Midbrain (tissue), 1 donor: ENCODE measurements at regions not wholly inside any gene's neighbourhood (a gene's known extent, or its start where the extent isn't known, plus 50 kb on each side); places are given as distances from the start of the nearest gene placed in this dataset.
"Not testable (repeated sequence)": the region's sequence is repeated elsewhere in the genome, so short reads cannot be mapped to it uniquely, and the experiment has no call there.

ENCODE experiments used
- DNase-seq: peaks from one replicate; lab custom pipeline; 2025; lab: John Stamatoyannopoulos, UW

DNA sequence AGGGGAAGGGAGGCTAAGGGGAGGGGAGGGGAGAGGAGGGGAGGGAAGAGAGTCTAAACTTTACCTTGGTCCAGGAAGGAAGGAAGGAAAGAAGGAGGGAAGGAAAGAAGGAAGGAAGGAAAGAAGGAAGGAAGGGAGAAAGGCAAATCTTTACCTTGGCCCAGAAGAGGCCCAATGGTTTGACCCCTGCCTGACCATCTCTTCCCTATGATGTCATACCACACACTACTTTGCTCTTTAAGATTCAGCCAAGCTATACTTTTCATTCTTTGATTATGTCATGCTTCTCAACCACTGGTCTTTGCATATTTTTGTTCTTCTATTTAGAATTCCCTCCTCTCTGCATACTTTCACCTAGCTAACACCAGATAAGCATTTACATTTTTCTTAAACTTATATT lies 1077.5 kb downstream of the PCDH9 start:
- DNase-seq = no peak

DNA sequence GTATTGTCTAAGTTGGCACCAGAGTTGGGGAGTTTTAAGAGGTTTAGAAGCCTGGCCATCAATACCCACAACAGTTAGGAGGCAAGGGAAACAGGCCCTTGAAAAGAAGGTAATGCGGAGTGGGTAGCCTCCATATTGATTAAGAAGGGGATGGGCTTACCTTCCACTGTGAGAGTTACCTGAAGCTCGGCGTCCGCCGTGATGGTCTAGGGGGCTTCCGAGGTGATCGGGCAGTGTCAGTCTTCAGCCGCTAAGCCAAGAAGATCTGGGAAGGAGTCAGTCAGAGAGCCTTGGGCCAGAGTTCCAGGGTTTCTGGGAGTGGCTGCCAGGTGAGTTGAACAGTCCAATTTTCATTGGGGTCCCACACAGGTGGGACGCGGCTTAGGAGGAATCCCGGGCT lies 1085.8 kb downstream of the PCDH9 start:
- not testable (repeated sequence) for DNase-seq

DNA sequence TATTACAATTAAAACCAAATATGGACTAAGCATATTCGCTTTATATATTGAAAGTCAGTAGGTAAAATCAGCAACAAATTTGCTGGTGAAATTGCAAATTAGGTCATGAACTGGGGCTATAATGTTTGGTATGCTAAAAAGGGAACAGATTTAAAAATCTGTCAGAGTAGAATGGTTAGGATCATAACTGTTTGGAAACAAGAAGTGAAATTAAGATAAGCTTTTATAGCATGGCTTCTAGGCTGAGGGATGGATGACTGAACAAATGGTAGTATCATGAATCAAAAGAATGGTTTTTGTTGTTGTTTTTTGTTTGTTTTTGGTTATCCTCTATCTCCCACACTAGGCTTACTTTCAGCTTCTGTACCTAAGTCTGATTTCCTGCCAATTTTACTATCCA lies 1090.4 kb downstream of the PCDH9 start:
- DNase-seq = no peak

DNA sequence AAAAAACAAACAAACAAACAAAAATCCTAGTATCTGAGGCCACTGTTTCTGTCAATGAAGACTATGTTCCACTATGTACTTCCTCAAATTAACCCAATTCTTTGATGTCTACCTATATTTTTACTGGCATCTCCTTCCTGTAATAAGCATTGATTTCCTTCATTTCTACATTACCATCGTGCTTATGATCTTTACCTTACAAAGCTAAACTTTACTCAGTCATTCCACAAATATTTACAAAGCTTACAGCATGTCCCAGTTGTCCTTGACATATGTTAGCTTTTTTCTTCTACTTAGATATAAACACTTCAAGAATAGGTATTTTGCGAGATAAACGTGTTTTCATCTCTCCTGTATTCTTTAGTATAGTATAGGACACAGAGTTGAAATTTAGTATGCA lies 1090.9 kb downstream of the PCDH9 start:
- no peak for DNase-seq

DNA sequence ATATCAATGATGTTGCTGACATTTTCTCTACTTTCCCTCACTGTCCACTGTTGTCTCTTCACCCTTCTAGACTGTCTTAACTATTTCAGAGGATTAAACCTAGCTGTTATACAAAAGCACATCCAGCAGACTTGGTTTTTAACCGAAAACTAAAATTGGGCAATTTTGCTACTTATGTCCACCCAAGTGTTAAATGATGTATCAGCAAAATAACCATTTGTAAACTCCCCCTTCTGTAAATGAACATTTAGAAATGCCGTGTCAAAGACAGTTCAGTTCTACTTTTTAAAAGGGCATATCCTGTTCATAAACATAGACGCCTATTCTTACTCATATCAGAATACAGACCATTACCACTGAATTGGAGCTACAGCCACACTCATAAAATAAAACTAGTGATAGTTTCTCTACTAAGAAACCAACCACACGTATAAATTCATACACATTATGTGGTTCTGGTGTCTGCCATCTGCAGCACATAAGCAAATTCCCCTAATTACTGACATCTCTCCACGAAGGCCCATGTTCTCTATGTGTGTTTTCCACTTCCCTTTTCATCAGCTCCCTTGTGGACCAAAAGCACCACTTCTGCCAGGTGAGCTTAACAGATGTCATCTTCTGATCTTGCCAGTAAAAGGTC lies 1091.8 kb downstream of the PCDH9 start:
- no peak for DNase-seq

DNA sequence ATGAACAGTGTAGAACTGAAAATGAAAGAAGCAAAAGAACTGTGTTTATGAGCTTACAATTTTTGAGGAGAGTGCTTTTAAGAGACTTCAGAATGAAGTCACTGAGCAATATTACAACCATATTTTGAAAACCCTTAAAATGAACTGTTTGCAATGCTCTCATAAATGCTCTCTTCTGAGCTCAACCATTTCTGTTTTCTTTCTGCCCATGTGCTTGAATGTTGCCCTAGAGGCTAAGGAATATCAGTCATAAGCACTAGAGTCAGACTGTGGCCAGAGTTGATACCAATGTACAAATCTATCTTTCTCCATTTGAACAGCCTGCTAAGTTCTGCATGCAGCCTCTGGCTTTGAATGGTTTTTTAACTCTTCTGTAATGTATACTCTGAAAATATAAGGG lies 1092.8 kb downstream of the PCDH9 start:
- DNase-seq = no peak

DNA sequence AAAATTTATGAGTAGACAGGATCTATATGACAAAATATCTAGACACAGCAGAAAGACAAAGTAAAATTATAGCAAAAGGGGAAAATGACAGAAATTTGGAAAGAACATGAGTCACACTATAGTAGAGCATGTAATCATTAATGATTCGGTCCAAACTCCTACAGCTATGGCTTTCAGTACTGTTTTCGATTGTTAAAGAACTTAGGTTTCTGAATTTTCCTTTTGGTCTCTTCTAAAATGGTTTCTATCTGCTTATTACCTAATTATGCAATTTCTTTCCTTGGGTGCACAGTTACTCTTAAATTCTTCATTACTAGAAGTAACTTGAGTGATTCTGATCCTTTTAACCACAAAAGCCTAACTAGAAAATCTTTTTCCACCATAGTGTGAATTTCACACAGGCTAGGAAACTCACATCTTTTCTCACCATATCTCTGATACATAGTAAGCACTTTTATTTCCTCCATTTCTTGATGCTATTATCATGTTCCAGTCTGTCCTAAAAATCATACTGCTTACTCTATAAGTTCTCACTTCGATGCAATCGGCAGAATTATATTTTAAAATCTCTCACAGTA lies 1101.4 kb downstream of the PCDH9 start:
- DNase-seq = no peak

DNA sequence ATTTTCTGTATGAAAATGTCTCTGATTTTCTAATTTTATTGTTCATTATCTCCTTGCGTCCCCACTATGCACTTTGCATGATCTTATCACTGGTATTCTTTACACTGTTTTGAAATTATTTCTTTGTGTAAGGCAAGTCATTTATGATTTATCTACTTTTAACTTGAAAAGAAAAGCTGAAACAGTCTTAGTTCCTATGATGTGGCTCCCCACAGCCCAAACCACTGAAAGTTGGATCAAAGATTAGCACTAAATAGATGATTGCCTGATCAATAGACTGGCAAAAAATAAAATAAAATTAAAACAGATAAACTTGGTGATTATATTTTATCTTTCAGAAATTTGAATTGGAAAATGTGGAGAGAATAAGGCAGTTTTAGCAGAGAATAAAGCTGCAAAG lies 1101.9 kb downstream of the PCDH9 start:
- no peak for DNase-seq

DNA sequence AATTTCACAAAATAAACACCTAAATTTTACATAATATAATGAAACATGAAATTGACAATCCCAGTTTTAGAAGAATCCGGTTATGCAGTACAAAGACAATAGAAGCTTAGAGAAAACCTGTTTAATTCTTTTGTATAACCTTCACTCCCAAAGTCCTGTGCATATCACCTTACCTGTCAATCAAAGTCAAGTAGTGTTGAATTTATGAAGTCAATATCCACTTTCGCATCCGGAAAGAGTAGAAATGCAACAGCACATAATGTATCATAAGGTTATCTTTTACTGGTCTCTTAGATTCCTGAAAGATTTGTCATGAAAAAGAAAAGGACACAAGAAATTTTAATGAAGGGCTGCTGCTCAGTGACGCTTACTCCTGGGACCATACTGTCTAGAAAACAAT lies 1112.6 kb downstream of the PCDH9 start:
- DNase-seq = no peak

DNA sequence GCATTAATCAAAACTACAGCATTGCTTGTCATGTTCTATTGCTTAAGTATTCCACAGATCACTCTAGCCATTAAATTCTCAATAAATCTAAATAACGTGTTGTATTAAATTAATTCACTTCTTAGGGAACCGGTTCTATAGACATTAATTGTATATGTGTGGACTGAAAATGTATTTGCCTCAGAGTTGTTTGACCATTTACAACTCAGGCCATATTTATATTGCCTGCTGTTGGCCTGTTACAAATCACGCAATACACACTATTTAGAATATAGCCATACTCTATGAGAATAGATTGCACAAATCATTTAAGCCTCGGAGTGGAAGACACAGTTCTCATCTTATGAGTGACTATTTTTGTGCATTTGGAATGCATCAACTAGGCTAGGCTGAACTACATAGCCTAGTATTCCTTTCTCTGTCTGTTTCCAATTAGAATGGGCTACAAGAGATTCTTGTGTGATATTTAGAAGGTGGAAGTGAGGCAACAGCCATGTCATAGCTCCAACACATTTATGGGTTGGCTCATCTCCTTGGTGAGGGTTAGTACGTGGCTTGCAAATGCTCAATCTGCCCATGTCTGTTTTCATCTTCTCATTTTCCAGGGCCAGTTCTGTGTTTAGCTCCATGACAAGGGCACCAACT lies 1116.1 kb downstream of the PCDH9 start:
- DNase-seq = no peak

DNA sequence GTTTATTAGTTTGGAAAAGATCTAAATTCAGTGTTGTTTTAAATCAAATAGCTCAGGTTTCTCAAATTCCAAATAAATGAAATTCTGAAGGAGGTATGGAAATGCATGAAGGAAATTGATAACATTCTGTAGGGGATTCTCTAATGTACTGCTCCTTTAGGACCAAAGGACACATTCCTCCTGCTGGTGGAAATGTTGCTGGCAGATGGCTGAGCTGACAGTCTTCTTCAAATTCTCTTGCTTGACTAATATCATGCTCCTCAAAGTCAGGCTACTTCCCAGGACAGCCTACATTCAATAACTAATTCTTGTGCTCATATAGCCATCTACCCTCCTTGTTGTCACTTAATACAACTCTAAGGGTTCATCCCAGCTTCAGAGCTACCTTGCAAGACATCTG lies 1118.5 kb downstream of the PCDH9 start:
- DNase-seq = no peak

DNA sequence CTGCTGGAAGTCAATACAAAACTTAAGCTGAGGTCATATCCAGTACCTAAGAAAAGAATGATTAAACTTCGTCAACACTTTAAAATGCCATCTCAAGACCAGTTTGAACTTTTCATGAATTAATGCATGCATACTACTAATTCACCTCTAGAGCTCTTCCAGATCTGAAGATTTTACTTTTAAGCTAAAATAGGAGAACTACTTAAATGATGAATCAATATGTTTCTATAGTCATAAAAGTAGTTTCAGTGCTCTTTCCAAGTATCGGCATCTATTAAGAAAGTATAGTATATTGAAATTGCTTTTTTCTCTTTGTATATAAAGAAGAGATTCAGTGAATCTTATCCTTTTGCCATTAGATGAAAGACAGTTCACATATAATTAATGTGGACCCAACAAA lies 1123.9 kb downstream of the PCDH9 start:
- DNase-seq = no peak

DNA sequence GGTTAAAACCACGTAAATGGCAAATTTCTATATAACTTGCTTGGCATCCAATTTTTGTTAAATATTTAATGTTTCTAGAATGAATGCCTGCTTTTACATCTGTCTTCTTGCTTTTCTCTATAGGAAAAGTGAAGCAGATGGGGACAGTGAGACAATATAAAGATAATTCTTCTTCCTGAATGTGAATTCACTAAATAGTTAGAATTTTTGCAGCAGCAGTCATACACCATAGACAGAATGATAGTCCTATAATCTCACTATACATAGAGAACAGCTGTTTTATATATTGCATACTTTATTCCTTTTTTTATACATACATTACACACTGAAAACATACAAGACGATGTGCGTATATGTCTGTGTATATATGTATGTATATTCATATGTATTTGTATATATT lies 1127.3 kb downstream of the PCDH9 start:
- DNase-seq = no peak

DNA sequence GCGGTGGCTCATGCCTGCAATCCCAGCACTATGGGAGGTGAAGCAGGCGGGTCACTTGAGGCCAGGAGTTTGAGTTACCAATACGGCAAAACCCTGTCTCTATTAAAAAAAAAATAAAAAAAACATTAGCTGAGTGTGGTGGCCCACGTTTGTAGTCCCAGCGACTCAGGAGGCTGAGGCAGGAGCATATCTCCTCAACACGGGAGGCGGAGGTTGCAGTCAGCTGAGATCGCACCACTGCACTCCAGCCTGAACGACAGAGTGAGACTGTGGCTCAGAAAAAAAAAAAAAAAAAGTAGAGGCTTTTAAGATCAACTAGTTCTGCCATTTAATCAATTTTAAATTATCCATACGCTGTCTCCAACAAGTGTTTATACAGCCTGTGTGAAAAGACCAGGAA lies 1130.3 kb downstream of the PCDH9 start:
- no peak for DNase-seq

DNA sequence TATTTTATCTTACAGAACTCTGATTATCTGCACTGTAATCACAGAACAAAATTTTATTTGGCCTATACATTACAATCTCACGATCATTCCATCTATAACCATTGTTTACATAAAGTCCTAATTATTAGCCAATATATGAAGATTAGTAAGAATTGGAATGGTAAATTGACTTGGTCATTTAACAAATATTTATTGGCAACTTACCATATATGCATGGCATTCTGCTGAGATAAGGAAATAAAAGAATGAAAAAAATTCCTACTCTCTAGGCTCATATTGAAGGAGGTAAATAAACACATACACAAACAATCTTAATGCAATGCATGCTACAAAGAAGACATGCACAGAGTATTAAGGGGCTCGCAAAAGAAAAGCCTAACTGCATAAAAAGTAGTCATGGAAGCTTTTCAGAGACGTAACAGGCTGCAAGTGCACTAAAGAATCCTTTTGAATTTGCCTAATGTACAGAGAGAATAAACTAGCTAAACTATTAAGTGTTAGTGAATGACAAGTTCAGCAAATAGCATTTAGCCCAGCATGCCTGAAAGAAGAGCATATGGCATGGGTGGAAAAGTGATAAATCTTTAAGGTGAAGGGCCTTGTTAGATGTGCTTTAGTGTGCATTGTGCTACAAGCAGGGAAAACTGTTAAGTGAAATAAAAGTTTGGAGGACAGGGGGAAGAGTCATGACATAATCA lies 1131.1 kb downstream of the PCDH9 start:
- DNase-seq = no peak

DNA sequence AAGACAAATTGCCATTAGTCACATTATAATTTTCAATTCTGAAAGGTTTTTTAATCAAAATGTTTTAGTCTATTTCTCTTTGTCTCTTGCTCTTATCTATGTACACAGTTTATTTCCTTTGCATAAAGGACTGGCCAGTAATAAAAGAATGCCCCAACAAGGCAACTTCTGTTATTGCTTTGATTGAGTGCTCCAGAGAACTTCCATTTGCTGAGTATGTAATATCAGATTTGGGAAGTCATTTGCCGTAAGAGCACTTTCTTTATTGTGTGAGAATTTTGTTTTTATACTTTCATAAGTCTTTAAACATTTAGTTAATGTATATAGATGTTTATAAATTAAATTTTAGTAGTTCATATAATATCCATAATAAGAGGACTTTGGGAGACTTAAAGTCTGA lies 1140.4 kb downstream of the PCDH9 start:
- DNase-seq = no peak

DNA sequence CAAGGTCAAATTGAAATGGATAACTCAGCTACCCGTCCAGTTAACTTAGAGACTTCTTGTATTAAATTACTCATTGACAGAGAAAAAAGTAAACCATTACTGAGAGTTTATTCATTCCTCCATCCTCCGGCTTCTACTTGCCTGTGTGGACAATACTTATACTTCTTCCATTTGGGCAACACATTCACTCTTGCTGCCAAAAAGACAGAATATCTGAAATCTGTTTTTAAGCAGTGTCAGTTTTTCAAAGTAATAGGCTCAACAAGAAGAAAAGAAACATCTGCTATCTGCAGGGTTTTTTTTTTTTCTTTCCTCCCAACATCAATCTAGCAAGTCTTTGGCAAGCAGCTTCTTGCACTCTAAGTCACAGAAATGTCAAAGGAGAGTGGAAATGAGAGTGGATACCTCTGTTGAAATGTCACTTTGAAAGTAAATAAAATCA lies 1142.8 kb downstream of the PCDH9 start:
- DNase-seq = no peak

DNA sequence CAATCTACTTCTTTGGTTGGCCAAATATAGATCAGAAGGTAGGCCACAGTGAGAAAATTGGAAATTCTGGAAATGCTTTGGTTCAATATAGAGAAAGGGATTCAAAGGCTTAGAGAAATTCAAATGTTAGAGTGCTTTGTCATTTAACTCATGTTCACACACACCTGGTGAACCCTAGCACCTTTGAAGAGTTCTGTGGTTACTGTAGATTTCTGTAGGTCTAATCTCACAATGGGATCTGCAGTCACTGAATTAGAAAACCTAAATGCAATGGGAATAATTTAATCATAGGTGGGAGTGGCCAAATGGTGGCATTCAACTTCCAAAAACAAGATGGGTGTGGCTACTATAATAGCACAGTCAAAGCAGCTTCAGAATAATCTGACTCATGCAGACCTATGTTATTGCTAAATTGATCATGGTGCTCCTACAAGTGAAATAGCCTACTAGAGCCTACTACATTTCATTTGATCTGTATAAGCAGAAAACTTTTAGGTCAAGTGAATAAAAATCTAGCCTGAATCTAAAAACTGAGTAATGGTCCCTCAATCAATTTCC lies 1152.9 kb downstream of the PCDH9 start:
- no peak for DNase-seq

DNA sequence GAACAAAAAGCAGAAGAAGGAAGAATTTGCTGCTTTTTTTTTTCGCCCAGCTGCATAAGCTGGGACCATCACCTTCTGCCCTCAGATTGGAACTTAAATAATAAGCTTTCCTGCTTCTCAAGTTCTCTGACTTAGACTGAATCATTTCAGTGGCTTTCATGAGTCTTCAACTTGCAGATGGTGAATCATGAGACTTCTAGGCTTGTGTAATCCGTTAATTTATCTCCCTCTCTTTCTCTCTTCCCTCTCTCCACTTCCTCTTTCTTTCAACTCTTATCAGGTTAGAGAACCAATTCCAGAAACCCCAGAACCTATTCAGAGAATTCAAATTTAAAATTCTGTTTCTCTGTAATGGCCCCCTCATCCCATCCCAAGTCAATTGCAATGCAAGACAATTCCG lies 1153.7 kb downstream of the PCDH9 start:
- DNase-seq = no peak

DNA sequence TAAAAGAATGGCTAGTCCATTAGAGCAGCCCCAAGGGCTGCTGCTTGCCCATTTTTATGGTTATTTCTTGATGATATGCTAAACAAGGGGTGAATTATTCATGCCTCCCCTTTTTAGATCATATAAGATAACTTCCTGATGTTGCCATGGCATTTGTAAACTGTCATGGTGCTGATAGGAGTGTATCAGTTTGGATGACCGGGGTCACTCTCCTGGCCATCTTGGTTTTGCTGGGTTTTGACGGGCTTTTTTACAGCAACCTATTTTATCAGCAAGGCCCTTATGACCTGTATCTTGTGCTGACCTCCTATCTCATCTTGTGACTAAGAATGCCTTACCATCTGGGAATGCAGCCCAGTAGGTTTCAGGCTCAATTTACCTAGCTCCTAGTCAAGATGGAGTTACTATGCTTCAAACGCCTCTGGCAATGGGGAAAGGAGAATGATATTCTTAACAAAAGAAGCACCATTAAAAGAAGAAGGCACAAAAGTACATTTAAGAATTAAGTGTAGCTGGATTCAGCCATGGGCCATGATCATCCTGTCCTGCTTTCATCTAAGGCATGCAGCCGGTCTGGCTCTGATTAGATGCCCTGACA lies 1156.0 kb downstream of the PCDH9 start:
- DNase-seq = no peak

DNA sequence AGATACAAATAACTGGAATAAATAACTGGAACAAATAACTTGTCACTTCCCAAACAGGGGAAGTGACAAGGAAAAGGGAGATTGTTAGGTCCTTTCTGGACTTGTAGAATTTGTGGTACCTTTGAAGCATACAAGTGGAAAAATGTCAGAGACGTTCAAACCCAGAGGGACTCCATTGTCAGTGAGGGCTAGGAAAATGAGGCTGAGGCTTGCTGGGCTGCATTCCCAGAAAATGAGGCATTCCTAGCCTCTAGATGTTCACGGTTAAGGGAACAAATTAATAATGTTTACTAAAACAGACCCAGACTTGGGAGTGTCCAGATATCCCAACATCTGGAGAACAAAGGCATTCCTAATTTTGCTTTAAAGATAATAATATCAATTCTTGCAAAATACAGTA lies 1158.0 kb downstream of the PCDH9 start:
- not testable (repeated sequence) for DNase-seq

DNA sequence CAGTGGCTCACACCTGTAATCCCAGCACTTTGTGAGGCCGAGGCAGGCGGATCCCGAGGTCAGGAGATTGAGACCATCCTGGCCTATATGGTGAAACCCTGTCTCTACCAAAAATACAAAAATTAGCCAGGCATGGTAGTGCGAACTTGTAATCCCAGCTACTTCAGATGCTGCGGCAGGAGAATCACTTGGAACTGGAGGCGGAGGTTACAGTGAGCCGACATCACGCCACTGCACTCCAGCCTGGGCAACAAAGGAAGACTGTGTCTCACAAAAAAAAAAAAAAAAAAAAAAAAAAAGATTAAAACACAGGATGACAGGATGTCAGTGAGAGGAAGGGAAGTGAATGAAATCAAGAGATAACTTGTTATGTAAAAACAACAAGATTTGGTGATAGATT lies 1158.5 kb downstream of the PCDH9 start:
- no peak for DNase-seq
